ENCODE measurements at regions not wholly inside any gene's neighbourhood (a gene's known extent, or its start where the extent isn't known, plus 50 kb on each side); places are given as distances from the start of the nearest gene placed in this dataset.

DNA sequence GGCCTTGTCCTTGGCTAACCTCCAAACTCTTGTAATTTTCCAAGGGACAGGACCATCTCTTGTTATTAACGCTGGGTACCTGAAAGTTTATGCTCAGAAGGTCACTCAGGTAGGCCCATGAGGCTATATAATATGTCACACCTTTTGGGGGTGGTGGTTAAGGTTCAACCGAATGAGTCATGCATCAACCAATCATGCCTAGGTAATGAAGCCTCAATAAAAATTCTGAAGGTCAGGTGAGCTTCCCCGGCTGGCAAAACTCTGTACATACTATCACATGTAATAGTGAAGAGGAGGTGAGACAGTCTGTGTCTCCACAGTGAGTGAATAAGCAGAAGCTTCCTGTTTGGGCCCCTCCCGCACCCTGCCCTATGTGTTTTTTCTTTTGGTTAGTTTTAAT lies 424.9 kb downstream of the PCDH17 start:
- TF ChIP-seq, protein P1, sequence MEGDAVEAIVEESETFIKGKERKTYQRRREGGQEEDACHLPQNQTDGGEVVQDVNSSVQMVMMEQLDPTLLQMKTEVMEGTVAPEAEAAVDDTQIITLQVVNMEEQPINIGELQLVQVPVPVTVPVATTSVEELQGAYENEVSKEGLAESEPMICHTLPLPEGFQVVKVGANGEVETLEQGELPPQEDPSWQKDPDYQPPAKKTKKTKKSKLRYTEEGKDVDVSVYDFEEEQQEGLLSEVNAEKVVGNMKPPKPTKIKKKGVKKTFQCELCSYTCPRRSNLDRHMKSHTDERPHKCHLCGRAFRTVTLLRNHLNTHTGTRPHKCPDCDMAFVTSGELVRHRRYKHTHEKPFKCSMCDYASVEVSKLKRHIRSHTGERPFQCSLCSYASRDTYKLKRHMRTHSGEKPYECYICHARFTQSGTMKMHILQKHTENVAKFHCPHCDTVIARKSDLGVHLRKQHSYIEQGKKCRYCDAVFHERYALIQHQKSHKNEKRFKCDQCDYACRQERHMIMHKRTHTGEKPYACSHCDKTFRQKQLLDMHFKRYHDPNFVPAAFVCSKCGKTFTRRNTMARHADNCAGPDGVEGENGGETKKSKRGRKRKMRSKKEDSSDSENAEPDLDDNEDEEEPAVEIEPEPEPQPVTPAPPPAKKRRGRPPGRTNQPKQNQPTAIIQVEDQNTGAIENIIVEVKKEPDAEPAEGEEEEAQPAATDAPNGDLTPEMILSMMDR (IDR thresholded peaks at IDR 0.05), result no peak
- no peak for TF ChIP-seq POLR2A (IDR thresholded peaks at IDR 0.05)
- TF ChIP-seq EP300 (IDR thresholded peaks at IDR 0.05), result no peak

Data from gastroesophageal sphincter (tissue), 3 donors.